ENCODE measurements at regions not wholly inside any gene's neighbourhood (a gene's known extent, or its start where the extent isn't known, plus 50 kb on each side); places are given as distances from the start of the nearest gene placed in this dataset.

DNA sequence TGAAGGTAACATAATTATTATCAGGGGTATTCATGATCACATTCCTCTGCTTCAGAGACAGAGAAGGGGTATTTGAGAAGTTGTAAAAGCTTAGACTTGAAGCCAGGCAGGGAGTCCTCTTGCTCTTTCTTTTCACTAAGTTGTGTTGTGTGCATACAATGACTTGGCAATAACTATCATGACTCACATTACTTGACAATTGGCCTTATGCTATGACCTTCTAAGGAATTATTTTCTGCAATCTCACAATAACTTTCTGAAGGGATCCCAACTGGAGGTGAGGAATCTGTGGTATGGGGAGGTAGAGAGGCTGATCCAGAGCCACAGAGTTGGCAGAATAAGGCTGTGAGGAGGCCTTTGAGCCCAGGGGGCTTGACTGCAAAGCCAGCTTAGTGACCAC, 622.3 kb downstream of the MTRR start:
- intact Hi-C loops (cut with micrococcal nuclease), result no loop called here
- H3K27me3 Mint-ChIP-seq (ENCODE audit: low read depth in 2 of 2), result no peaks in the 10 kb centered on the region
- TF ChIP-seq, protein P1, sequence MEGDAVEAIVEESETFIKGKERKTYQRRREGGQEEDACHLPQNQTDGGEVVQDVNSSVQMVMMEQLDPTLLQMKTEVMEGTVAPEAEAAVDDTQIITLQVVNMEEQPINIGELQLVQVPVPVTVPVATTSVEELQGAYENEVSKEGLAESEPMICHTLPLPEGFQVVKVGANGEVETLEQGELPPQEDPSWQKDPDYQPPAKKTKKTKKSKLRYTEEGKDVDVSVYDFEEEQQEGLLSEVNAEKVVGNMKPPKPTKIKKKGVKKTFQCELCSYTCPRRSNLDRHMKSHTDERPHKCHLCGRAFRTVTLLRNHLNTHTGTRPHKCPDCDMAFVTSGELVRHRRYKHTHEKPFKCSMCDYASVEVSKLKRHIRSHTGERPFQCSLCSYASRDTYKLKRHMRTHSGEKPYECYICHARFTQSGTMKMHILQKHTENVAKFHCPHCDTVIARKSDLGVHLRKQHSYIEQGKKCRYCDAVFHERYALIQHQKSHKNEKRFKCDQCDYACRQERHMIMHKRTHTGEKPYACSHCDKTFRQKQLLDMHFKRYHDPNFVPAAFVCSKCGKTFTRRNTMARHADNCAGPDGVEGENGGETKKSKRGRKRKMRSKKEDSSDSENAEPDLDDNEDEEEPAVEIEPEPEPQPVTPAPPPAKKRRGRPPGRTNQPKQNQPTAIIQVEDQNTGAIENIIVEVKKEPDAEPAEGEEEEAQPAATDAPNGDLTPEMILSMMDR (IDR thresholded peaks at IDR 0.05), result no peak

DNA sequence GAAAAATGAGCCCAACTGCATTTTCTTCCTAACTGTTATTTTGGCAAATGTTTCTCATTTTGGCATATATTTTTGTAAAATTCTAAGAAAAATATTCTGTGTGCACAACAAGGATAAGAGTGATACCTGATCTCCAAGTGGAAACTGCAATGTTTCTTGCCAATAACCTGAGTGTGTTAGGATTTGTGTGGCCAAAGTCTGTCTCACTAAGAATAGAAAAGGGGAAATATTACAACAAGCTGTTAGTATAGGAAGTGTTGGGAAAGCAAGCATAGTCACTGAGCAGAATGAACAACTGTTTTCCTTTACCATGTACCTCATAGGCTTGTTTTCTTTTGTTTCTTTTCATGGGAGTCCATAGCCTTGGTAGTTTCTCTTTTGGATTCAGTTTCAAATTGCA, 624.2 kb downstream of the MTRR start:
- no peaks in the 10 kb centered on the region for H3K27me3 ChIP-seq (ENCODE audit: control insufficient read depth, insufficient read depth, low read length)
- Mint-ChIP-seq H3K27me3 (ENCODE audit: low read depth in 2 of 2) (no peaks in the 10 kb centered on the region), H3K27ac (no peak overlapping the region), H3K9me3 (peaks cover 15 to 26% of the 10 kb centered on the region in 2 donors), H3K4me1 (no peaks in the 10 kb centered on the region), H3K36me3 (peaks cover 11% of the 10 kb centered on the region), H3K4me3 (no peak overlapping the region)
- H3K4me3 ChIP-seq (ENCODE audit: low read length), result no peak overlapping the region
- ATAC-seq, result no peak
- peaks cover 11% of the 10 kb centered on the region for H3K9me3 ChIP-seq (ENCODE audit: control insufficient read depth, insufficient read depth, low read length)
- intact Hi-C loops (cut with micrococcal nuclease), result no loop called here
- no peaks in the 10 kb centered on the region for H3K36me3 ChIP-seq (ENCODE audit: control insufficient read depth, insufficient read depth, low read length)
- no peak overlapping the region for H3K27ac ChIP-seq (ENCODE audit: low read length)
- no peaks in the 10 kb centered on the region for H3K4me1 ChIP-seq (ENCODE audit: control insufficient read depth, insufficient read depth, low read length)
- DNase-seq, result no peak
- TF ChIP-seq, protein P1 (IDR thresholded peaks at IDR 0.05), result no peak

More for the DNA sequence above, 622.3 kb downstream of the MTRR start:
- Histone ChIP-seq H3K9me3 (ENCODE audit: control insufficient read depth, insufficient read depth, low read length) (peaks cover 11% of the 10 kb centered on the region), H3K27me3 (ENCODE audit: control insufficient read depth, insufficient read depth, low read length) (no peaks in the 10 kb centered on the region), H3K4me1 (ENCODE audit: control insufficient read depth, insufficient read depth, low read length) (no peaks in the 10 kb centered on the region), H3K36me3 (ENCODE audit: control insufficient read depth, insufficient read depth, low read length) (no peaks in the 10 kb centered on the region), H3K4me3 (ENCODE audit: low read length) (no peak overlapping the region), H3K27ac (ENCODE audit: low read length) (no peak overlapping the region)
- H3K9me3 Mint-ChIP-seq, result peaks cover 9 to 13% of the 10 kb centered on the region in 2 donors
- no peak overlapping the region for H3K4me3 Mint-ChIP-seq
- H3K27ac Mint-ChIP-seq, result no peak overlapping the region
- DNase-seq, result no peak
- H3K4me1 Mint-ChIP-seq, result no peaks in the 10 kb centered on the region
- ATAC-seq, result no peak
- peaks cover 11% of the 10 kb centered on the region for H3K36me3 Mint-ChIP-seq

DNA sequence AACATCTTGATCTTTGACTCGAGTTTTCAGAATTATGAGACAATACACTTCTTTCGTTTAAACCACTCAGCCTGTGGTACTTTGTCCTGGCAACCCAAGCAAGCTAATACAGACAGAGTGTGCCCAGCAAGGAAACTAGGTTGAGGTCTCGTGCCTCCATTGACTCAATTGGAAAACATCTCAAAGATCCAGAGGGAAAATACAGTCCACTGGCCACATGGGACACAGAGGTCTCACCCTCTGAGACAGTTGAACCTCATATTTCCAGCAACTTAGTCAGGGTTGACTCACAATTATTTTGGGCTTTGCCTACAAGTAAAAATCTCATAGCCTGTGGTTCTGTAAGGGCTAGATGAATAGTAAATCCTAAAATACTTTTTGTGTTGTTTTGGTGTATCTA, 631.5 kb downstream of the MTRR start:
- Histone ChIP-seq H3K27me3 (ENCODE audit: control insufficient read depth, insufficient read depth, low read length) (no peaks in the 10 kb centered on the region), H3K4me1 (ENCODE audit: control insufficient read depth, insufficient read depth, low read length) (no peaks in the 10 kb centered on the region), H3K9me3 (ENCODE audit: control insufficient read depth, insufficient read depth, low read length) (peaks cover 3% of the 10 kb centered on the region), H3K36me3 (ENCODE audit: control insufficient read depth, insufficient read depth, low read length) (no peaks in the 10 kb centered on the region), H3K4me3 (ENCODE audit: low read length) (no peak overlapping the region), H3K27ac (ENCODE audit: low read length) (no peak overlapping the region)
- H3K4me3 Mint-ChIP-seq, result no peak overlapping the region
- H3K27ac Mint-ChIP-seq, result no peak overlapping the region
- intact Hi-C loops (cut with micrococcal nuclease), result no loop called here
- H3K27me3 Mint-ChIP-seq (ENCODE audit: low read depth in 2 of 2), result no peaks in the 10 kb centered on the region
- ATAC-seq (no peak), DNase-seq (no peak)
- WGBS (ENCODE audit: insufficient coverage), result 79% methylated on average over 3 of the region's 3 CpGs
- TF ChIP-seq, protein P1 (IDR thresholded peaks at IDR 0.05), result no peak
- H3K36me3 Mint-ChIP-seq, result peaks cover 9% of the 10 kb centered on the region
- peaks cover 22 to 38% of the 10 kb centered on the region in 2 donors for H3K9me3 Mint-ChIP-seq
- no peaks in the 10 kb centered on the region for H3K4me1 Mint-ChIP-seq

DNA sequence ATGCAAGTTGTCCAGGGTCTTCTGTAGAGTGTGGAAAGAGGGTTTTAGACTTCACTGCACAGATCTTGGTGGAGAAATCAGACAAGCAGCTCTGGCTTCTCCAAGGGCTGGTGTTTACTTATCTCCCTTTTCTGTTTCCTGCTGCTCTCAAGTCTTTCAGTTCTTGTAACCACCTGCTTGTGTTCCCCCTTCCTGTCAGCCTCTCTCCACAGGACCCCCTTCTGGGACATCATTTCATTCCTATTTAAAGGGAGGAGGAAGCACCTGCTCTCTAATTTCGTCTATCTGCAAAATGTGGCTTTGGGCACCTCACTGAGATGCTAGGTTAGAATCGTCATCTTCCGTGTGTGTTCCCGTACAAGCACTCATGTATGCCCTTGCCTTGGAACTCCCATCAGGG, 636.2 kb downstream of the MTRR start:
- H3K4me3 Mint-ChIP-seq, result no peak overlapping the region
- no peaks in the 10 kb centered on the region for H3K9me3 ChIP-seq (ENCODE audit: control insufficient read depth, insufficient read depth, low read length)
- ATAC-seq, result no peak
- intact Hi-C loops (cut with micrococcal nuclease), result no loop called here
- peaks cover 8 to 15% of the 10 kb centered on the region in 2 donors for H3K9me3 Mint-ChIP-seq
- H3K27me3 ChIP-seq (ENCODE audit: control insufficient read depth, insufficient read depth, low read length), result no peaks in the 10 kb centered on the region
- 7% methylated on average over 4 of the region's 4 CpGs for WGBS (ENCODE audit: insufficient coverage)
- H3K4me1 Mint-ChIP-seq, result no peaks in the 10 kb centered on the region
- no peaks in the 10 kb centered on the region for H3K4me1 ChIP-seq (ENCODE audit: control insufficient read depth, insufficient read depth, low read length)
- TF ChIP-seq, protein P1 (IDR thresholded peaks at IDR 0.05), result no peak
- H3K27ac Mint-ChIP-seq, result no peak overlapping the region
- no peaks in the 10 kb centered on the region for H3K36me3 ChIP-seq (ENCODE audit: control insufficient read depth, insufficient read depth, low read length)
- no peak overlapping the region for H3K27ac ChIP-seq (ENCODE audit: low read length)
- H3K36me3 Mint-ChIP-seq, result no peaks in the 10 kb centered on the region
- H3K27me3 Mint-ChIP-seq (ENCODE audit: low read depth in 2 of 2), result no peaks in the 10 kb centered on the region
- DNase-seq, result no peak
- H3K4me3 ChIP-seq (ENCODE audit: low read length), result no peak overlapping the region

Data from natural killer cell (primary cell).